Colonic mucosa (tissue), 4 donors: ENCODE measurements at regions not wholly inside any gene's neighbourhood (a gene's known extent, or its start where the extent isn't known, plus 50 kb on each side); places are given as distances from the start of the nearest gene placed in this dataset.
"Not testable (repeated sequence)": the region's sequence is repeated elsewhere in the genome, so short reads cannot be mapped to it uniquely, and the experiment has no call there.

ENCODE experiments used
- DNase-seq: peaks from one replicate; pipeline ENCODE4 v3.0.0-alpha.2; 2020
- H3K27ac ChIP-seq: fragments of 200-600 bp; one replicate; pipeline ENCODE4 v1.8.0; 2021
- H3K27me3 ChIP-seq: fragments of 200-600 bp; one replicate; pipeline ENCODE4 v1.8.0; 2021
- H3K36me3 ChIP-seq: fragments of 200-600 bp; one replicate; pipeline ENCODE4 v1.8.0; 2021
- H3K4me1 ChIP-seq: fragments of 200-600 bp; one replicate; pipeline ENCODE4 v1.8.0; 2021; ENCODE audit warnings: mild to moderate bottlenecking
- H3K4me3 ChIP-seq: fragments of 200-600 bp; one replicate; pipeline ENCODE4 v1.8.0; 2021
- H3K9ac ChIP-seq, 2 donors: one replicate each; pipeline ENCODE4 v1.7.0; 2013; ENCODE audit warnings: control low read depth in 2 of 2, low read depth in 2 of 2, low read length in 2 of 2
- H3K9me3 ChIP-seq: fragments of 200-600 bp; one replicate; pipeline ENCODE4 v1.8.0; 2021
- intact Hi-C: fragments of 100-400 bp; cut with DNase I; formaldehyde crosslinking; loops from one replicate; pipeline ENCODE4 v1.14.1; 2022
- TF ChIP-seq, protein P1 (sequence below): fragments of 200-600 bp; IDR thresholded peaks from one replicate; pipeline ENCODE4 v1.8.0; 2022; ENCODE audit warnings: antibody characterized with exemption, mild to moderate bottlenecking
- donor health status: healthy.
- donor health status: DM: no; HTN: no; CAD: no.
- donor health status: DM: no; HTN: no; CAD: no.

DNA sequence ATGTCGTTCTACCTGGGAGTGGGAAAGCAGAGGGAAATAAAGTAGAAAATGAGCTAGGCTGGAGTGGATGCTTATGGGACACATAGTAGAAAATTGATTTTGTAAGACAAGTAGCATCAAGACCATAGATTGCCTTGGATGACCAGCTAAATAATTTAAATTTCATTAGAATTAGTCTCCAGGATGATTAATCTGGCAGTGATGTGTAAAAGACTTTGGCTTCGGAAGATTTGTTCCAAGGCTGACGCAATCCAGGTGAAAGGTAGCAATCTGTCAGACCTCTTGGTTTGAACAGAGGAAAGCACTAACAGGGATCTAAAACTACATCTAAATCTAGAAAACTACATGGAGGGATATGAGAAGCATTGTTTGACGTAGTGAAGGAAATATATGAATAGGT lies 236.5 kb downstream of the ARL4A start:
- intact Hi-C loops: loop anchor here (10.0 kb wide), 1 partner anchor 239 kb away; the partner anchor contains the start of gene ARL4A
- H3K27ac ChIP-seq: no peak overlapping the region
- no peak overlapping the region for H3K4me3 ChIP-seq
- H3K9me3 ChIP-seq: no peaks in the 10 kb centered on the region
- no peaks in the 10 kb centered on the region for H3K27me3 ChIP-seq
- H3K9ac ChIP-seq: no peak overlapping the region
- no peaks in the 10 kb centered on the region for H3K4me1 ChIP-seq
- no peak for DNase-seq
- H3K36me3 ChIP-seq: no peaks in the 10 kb centered on the region
- TF ChIP-seq, protein P1, sequence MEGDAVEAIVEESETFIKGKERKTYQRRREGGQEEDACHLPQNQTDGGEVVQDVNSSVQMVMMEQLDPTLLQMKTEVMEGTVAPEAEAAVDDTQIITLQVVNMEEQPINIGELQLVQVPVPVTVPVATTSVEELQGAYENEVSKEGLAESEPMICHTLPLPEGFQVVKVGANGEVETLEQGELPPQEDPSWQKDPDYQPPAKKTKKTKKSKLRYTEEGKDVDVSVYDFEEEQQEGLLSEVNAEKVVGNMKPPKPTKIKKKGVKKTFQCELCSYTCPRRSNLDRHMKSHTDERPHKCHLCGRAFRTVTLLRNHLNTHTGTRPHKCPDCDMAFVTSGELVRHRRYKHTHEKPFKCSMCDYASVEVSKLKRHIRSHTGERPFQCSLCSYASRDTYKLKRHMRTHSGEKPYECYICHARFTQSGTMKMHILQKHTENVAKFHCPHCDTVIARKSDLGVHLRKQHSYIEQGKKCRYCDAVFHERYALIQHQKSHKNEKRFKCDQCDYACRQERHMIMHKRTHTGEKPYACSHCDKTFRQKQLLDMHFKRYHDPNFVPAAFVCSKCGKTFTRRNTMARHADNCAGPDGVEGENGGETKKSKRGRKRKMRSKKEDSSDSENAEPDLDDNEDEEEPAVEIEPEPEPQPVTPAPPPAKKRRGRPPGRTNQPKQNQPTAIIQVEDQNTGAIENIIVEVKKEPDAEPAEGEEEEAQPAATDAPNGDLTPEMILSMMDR: no peak

DNA sequence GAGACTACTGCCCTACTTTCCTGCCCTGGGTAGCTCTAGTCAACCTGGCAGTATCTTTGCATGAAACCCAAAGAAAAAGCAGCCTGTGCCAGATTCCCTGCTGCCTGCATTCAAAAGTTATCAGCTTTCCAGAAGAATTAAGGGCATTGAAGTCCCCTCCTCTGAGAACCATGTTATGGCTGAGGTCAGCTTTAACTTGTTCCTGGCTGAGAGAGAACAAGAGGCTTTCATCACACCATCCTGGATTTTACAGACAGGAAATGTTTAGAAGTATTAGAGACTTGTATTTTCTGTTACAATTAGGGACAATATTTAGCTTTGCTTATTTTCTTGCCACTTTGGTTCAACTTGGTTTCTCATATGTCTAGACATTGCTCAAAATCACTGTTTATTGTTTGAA lies 238.8 kb downstream of the ARL4A start:
- TF ChIP-seq, protein P1: no peak
- H3K9me3 ChIP-seq: no peaks in the 10 kb centered on the region

DNA sequence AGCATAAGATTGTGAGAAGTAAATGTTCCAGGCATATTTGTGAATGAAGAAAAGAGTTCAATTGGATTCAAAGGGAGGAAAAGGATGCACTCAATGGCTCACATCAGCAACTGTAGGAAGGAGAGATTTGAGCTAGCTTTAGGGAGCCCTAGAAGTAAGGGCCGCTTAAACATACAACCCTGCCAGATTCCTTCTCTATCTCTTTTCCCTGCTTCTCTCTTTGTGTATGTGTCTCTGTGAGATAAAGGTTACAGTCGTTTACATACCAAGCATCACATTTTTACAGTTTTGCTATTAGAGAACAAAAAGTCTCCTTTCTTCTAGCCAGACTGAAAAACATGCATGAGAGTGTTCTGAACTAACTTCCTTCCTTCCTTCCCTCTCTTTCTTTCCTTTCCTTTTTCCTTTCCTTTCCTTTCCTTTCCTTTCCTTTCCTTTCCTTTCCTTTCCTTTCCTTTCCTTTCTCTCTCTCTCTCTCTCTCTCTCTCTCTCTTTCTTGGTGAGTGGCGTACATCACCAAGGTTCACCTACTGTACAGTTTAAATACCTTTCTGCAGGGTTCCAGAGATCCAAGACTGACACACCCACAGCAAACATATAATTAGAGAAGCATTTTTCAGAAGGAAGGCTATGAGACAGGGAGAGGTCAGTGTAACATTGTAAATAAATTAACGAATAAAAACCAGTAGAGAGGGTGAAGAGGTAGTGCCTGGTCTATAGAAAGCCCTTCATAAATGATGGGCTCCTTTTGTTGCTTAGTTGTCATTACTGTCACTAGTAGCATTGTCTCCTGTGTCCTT lies 240.4 kb downstream of the ARL4A start:
- Histone ChIP-seq H3K9me3 (no peaks in the 10 kb centered on the region), H3K9ac (no peak overlapping the region), H3K27me3 (no peaks in the 10 kb centered on the region), H3K4me1 (no peaks in the 10 kb centered on the region), H3K4me3 (no peak overlapping the region), H3K27ac (no peak overlapping the region), H3K36me3 (no peaks in the 10 kb centered on the region)
- intact Hi-C loops: loop anchor here (10.0 kb wide), 1 partner anchor 243 kb away; the partner anchor contains the start of gene ARL4A
- TF ChIP-seq, protein P1: no peak
- DNase-seq: no peak

More for the DNA sequence above, 238.8 kb downstream of the ARL4A start:
- Histone ChIP-seq H3K27ac (no peak overlapping the region), H3K9ac (no peak overlapping the region), H3K27me3 (no peaks in the 10 kb centered on the region), H3K4me3 (no peak overlapping the region), H3K4me1 (no peaks in the 10 kb centered on the region), H3K36me3 (no peaks in the 10 kb centered on the region)
- DNase-seq: no peak
- intact Hi-C loops: loop anchor here (10.0 kb wide), 1 partner anchor 241 kb away; the partner anchor contains the start of gene ARL4A

DNA sequence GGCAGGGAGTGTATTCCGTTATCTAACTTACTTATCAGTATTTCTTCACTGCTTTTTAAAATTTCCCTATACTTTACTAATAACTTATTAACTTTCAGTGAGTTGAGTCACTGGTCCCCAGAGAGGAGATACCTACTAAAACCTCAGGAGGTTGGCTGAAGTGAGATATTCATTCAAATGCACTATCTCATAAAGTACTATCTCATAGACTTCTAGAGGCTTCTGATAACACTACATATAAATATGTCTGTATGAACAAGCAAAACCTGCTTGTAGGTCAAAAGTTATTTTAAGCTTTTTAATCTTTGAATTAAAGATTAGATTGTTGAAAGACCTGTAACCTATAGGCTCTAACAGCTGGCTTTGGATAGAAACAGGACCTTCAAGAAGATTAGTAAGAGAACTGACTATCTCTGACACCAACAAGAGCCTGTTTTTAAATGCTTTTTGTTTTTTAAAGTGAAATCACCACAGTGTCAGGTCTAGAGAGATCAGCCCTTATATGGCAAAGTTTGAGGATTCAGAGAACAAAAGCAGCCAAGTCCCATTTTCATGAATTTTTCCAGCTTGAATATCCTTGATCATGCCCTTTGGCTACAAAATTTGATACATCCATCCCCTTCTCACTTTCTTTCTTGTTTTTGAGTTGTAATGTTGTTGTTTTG lies 242.2 kb downstream of the ARL4A start:
- TF ChIP-seq, protein P1: no peak
- Histone ChIP-seq H3K9ac (no peak overlapping the region), H3K9me3 (no peaks in the 10 kb centered on the region), H3K27ac (no peak overlapping the region), H3K36me3 (no peaks in the 10 kb centered on the region), H3K4me3 (no peak overlapping the region), H3K4me1 (no peaks in the 10 kb centered on the region), H3K27me3 (no peaks in the 10 kb centered on the region)
- no peak for DNase-seq
- intact Hi-C loops: loop anchor here (10.0 kb wide), 1 partner anchor 245 kb away; the partner anchor contains the start of gene ARL4A

DNA sequence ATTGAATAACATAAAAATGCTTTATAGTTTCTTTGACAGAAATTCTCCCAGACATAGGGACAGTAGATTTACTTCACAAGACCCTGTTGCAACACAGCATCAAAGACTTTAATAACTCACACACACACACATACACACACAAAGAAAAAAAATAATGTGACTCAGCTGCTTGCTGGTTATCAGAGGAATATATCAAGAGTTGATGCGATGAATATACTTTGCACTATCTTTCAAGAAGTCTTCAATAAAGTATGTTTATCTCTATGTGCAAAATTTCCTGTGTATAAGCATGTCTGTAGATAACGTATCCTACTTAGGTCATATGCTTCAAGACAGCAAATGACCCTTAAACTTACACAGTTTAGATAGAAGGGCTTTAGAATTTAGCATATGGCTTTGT lies 243.1 kb downstream of the ARL4A start:
- H3K9me3 ChIP-seq: no peaks in the 10 kb centered on the region
- intact Hi-C loops: no loop called here
- H3K4me3 ChIP-seq: no peak overlapping the region
- no peak overlapping the region for H3K27ac ChIP-seq
- TF ChIP-seq, protein P1: no peak
- H3K36me3 ChIP-seq: no peaks in the 10 kb centered on the region
- no peaks in the 10 kb centered on the region for H3K4me1 ChIP-seq
- DNase-seq: no peak
- H3K27me3 ChIP-seq: no peaks in the 10 kb centered on the region
- no peak overlapping the region for H3K9ac ChIP-seq

DNA sequence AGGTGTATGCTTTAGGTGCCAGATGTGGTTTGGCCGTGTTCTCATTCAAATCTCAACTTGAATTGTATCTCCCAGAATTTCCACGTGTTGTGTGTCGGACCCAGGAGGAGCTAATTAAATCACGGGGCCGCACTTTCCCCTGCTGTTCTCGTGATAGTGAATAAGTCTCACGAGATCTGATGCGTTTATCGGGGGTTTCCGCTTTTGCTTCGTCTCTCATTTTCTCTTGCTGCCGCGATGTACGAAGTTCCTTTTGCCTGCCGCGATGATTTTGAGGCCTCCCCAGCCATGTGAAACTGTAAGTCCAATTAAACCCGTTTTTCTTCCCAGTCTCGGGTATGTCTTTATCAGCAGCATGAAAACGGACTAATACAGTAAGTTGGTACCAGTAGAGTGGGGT lies 244.0 kb downstream of the ARL4A start:
- H3K9ac ChIP-seq, intact Hi-C loops, H3K4me3 ChIP-seq, H3K27me3 ChIP-seq, H3K9me3 ChIP-seq, H3K36me3 ChIP-seq, DNase-seq, H3K4me1 ChIP-seq, H3K27ac ChIP-seq: not testable (repeated sequence)
